PC-3 (cell line): ENCODE measurements at regions not wholly inside any gene's neighbourhood (a gene's known extent, or its start where the extent isn't known, plus 50 kb on each side); places are given as distances from the start of the nearest gene placed in this dataset.

Experiments used
- ATAC-seq: fragments of 200-7000 bp; cut with Tn5 transposase; 2 replicates; pipeline ENCODE4 v1.9.1; 2020; ENCODE audit warnings: mild to moderate bottlenecking, moderate library complexity
- BruUV-seq: library from RNA; stranded (reverse); fragments of 400-500 nt; replicated peaks from 2 replicates; lab custom pipeline; 2021; lab: Mats Ljungman, UMichigan
- CTCF ChIA-PET: fragments of 300-600 bp; sonication (Branson Sonifier 250); formaldehyde crosslinking; loops from one replicate; lab custom pipeline; 2022; ENCODE audit warnings: antibody characterized with exemption; lab: Charles Lee
- POLR2A ChIA-PET: fragments of 300-600 bp; sonication (Branson Sonifier 250); formaldehyde crosslinking; loops from one replicate; lab custom pipeline; 2022; ENCODE audit warnings: antibody characterized with exemption; ENCODE audit not compliant: unreplicated experiment; lab: Charles Lee
- DNase-seq: peaks from one replicate; pipeline ENCODE4 v3.0.0-alpha.2; 2015
- H2AFZ ChIP-seq: fragments of 300-600 bp; sonication (generic); 2 replicates; pipeline ENCODE4 v1.6.0; 2016; ENCODE audit warnings: antibody characterized with exemption, low read length
- H3F3A ChIP-seq: fragments of 300-600 bp; sonication (generic); one replicate; pipeline ENCODE4 v1.6.0; 2017; ENCODE audit warnings: antibody characterized with exemption, low read length, control low read depth, mild to moderate bottlenecking; ENCODE audit not compliant: unreplicated experiment
- H3K27ac ChIP-seq: fragments of 300-600 bp; sonication (generic); 2 replicates; pipeline ENCODE4 v1.5.1; 2016; ENCODE audit warnings: mild to moderate bottlenecking, low read length
- H3K27me3 ChIP-seq: fragments of 300-600 bp; sonication (generic); 2 replicates; pipeline ENCODE4 v1.6.1; 2016; ENCODE audit warnings: low read length, mixed read lengths
- H3K36me3 ChIP-seq: fragments of 300-600 bp; sonication (generic); 2 replicates; pipeline ENCODE4 v1.6.1; 2016; ENCODE audit warnings: low read depth, mixed run types, low read length, mixed read lengths
- H3K4me1 ChIP-seq: fragments of 300-600 bp; sonication (generic); 2 replicates; pipeline ENCODE4 v1.5.1; 2016; ENCODE audit warnings: low read length; ENCODE audit not compliant: insufficient read depth
- H3K4me2 ChIP-seq: fragments of 300-600 bp; sonication (generic); 2 replicates; pipeline ENCODE4 v1.6.0; 2016; ENCODE audit warnings: low read length
- H3K4me3 ChIP-seq: fragments of 300-600 bp; sonication (generic); 2 replicates; pipeline ENCODE4 v1.5.1; 2016; ENCODE audit warnings: mild to moderate bottlenecking, low read length, mixed read lengths
- H3K79me2 ChIP-seq: fragments of 300-600 bp; sonication (generic); 2 replicates; pipeline ENCODE4 v1.6.1; 2017; ENCODE audit warnings: low read length, mixed read lengths
- H3K9ac ChIP-seq: fragments of 300-600 bp; sonication (generic); 2 replicates; pipeline ENCODE4 v1.6.0; 2016; ENCODE audit warnings: mild to moderate bottlenecking, low read length
- H3K9me2 ChIP-seq: fragments of 300-600 bp; sonication (generic); replicated peaks from 2 replicates; pipeline ENCODE4 v1.6.1; 2016; ENCODE audit warnings: mixed run types, low read length, mixed read lengths
- H3K9me3 ChIP-seq: fragments of 300-600 bp; sonication (generic); 2 replicates; pipeline ENCODE4 v1.6.1; 2016; ENCODE audit warnings: low read length, mixed read lengths
- H4K20me1 ChIP-seq: fragments of 300-600 bp; sonication (generic); 2 replicates; pipeline ENCODE4 v1.6.1; 2016; ENCODE audit warnings: low read length, mixed read lengths
- EZH2 ChIP-seq: fragments of 300-600 bp; sonication (generic); IDR thresholded peaks from one replicate; pipeline ENCODE4 v1.6.1; 2017; ENCODE audit warnings: antibody characterized with exemption, mild to moderate bottlenecking, low read length; ENCODE audit not compliant: unreplicated experiment
- EZH2phosphoT487 ChIP-seq: fragments of 300-600 bp; sonication (generic); IDR thresholded peaks from 2 replicates; pipeline ENCODE4 v1.6.1; 2018; ENCODE audit warnings: mild to moderate bottlenecking, antibody characterized with exemption, low read length, borderline replicate concordance
- intact Hi-C: fragments of 100-400 bp; cut with micrococcal nuclease; formaldehyde crosslinking; loops from 2 replicates; pipeline ENCODE4 v1.9.0; 2023
- TF ChIP-seq, protein P1 (sequence below): fragments of 300-600 bp; sonication (generic); conservative IDR thresholded peaks from 2 replicates; pipeline ENCODE4 v1.5.1; 2017; ENCODE audit warnings: antibody characterized with exemption, low read depth, mild to moderate bottlenecking, low read length

DNA sequence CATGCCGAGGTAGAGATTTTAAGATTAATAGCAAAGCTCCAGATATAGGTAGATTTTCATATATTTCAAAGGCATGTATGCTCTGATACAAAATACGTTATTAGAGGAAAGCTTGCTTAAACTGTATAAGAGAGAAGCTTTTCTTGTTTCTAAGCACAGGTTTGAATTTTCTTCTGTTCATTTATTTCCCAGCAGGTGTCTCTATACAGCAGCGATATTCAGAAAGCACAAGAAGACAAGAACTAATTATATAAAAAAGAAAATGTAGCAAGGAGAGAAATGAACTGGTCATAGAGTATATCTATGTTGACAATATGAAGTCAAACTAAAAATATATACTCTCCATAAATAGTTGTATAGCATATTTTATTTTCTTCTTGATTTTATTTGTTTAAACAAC, 307.4 kb upstream of the NOVA1 start:
- CTCF ChIA-PET, result interaction anchor here (0.6 to 0.8 kb wide), 3 partner anchors 14 to 80 kb away, joined by 3 to 4 read pairs (median 3); no protein-coding TSS in a partner anchor
- no TSS peak for BruUV-seq
- Histone ChIP-seq H3K4me3 (no peak overlapping the region), H3K4me1 (no peaks in the 10 kb centered on the region), H3K27ac (no peak overlapping the region), H3K9me3 (no peaks in the 10 kb centered on the region), H2AFZ (no peak overlapping the region), H3K9ac (no peak overlapping the region), H3K27me3 (no peaks in the 10 kb centered on the region), H3K9me2 (no peaks in the 10 kb centered on the region), H3F3A (no peaks in the 10 kb centered on the region), H4K20me1 (no peaks in the 10 kb centered on the region), H3K36me3 (no peaks in the 10 kb centered on the region), H3K79me2 (no peaks in the 10 kb centered on the region), H3K4me2 (no peak overlapping the region)
- DNase-seq (peak; percentile 13), ATAC-seq (peak; percentile 45; the same call in 1 of the 2 replicates)
- intact Hi-C loops, result loop anchor here (2.0 to 5.0 kb wide), 2 partner anchors 80 to 622 kb away; no protein-coding TSS in a partner anchor
- POLR2A ChIA-PET, result interaction anchor here (0.5 kb wide), 1 partner anchor 461 kb away, joined by 4 read pairs; no protein-coding TSS in a partner anchor
- TF ChIP-seq, protein P1, sequence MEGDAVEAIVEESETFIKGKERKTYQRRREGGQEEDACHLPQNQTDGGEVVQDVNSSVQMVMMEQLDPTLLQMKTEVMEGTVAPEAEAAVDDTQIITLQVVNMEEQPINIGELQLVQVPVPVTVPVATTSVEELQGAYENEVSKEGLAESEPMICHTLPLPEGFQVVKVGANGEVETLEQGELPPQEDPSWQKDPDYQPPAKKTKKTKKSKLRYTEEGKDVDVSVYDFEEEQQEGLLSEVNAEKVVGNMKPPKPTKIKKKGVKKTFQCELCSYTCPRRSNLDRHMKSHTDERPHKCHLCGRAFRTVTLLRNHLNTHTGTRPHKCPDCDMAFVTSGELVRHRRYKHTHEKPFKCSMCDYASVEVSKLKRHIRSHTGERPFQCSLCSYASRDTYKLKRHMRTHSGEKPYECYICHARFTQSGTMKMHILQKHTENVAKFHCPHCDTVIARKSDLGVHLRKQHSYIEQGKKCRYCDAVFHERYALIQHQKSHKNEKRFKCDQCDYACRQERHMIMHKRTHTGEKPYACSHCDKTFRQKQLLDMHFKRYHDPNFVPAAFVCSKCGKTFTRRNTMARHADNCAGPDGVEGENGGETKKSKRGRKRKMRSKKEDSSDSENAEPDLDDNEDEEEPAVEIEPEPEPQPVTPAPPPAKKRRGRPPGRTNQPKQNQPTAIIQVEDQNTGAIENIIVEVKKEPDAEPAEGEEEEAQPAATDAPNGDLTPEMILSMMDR, result no peak; the same call in 1 of the 2 replicates
- TF ChIP-seq EZH2 (no peak), EZH2phosphoT487 (no peak)

DNA sequence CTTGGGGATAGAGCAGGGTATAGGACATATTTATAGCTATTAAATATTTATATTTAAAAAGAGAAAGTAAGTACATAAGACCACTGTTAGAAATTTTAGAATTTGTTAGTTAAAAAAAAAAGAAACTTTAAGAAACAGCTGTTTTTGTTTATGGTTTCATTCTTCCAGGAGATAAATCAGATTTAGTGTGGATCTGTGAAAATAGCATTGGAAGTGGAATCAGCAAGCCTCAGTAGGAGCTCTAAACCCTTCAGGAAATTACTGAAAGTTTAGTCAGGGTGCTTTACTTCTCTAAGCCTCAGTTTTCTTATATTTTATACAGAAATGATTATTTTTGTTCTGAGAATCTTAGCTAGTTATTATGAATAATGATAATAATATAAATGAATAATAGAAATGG, 316.0 kb upstream of the NOVA1 start:
- CTCF ChIA-PET, result interaction anchor here (0.6 kb wide), 1 partner anchor 8 kb away, joined by 3 read pairs; no protein-coding TSS in a partner anchor
- POLR2A ChIA-PET, result interaction anchor here (0.6 kb wide), 2 partner anchors 9 to 1373 kb away, joined by 3 to 6 read pairs; no protein-coding TSS in a partner anchor

More for the DNA sequence above, 316.0 kb upstream of the NOVA1 start:
- intact Hi-C loops, result no loop called here
- H3K9me2 ChIP-seq, result no peaks in the 10 kb centered on the region
- no TSS peak for BruUV-seq
- no peaks in the 10 kb centered on the region for H3K27me3 ChIP-seq
- peaks cover 8% of the 10 kb centered on the region; the same call in 1 of the 2 replicates for H3K4me1 ChIP-seq
- no peaks in the 10 kb centered on the region for H3K9me3 ChIP-seq
- no peak overlapping the region for H3K4me2 ChIP-seq
- H4K20me1 ChIP-seq, result no peaks in the 10 kb centered on the region
- no peaks in the 10 kb centered on the region for H3K79me2 ChIP-seq
- H3K36me3 ChIP-seq, result no peaks in the 10 kb centered on the region
- H3K27ac ChIP-seq, result no peak overlapping the region
- no peak overlapping the region for H3K9ac ChIP-seq
- no peak overlapping the region for H3K4me3 ChIP-seq
- ATAC-seq (no peak), DNase-seq (no peak)
- H3F3A ChIP-seq, result no peaks in the 10 kb centered on the region
- no peak overlapping the region for H2AFZ ChIP-seq
- TF ChIP-seq, protein P1, result no peak
- no peak for TF ChIP-seq EZH2
- no peak for TF ChIP-seq EZH2phosphoT487
